DOHH2 (cell line): ENCODE measurements at regions not wholly inside any gene's neighbourhood (a gene's known extent, or its start where the extent isn't known, plus 50 kb on each side); places are given as distances from the start of the nearest gene placed in this dataset.

Experiments used
- H3F3A ChIP-seq: fragments of 200-600 bp; sonication (generic), shearing (Covaris generic); 2 replicates; pipeline ENCODE4 v1.6.0; 2016; ENCODE audit warnings: antibody characterized with exemption, mild to moderate bottlenecking; ENCODE audit not compliant: control insufficient read depth, insufficient read depth
- H3K27ac ChIP-seq: fragments of 200-600 bp; sonication (generic); 2 replicates; pipeline ENCODE4 v1.5.1; 2014; ENCODE audit warnings: low read depth, mild to moderate bottlenecking, low read length, moderate library complexity
- H3K27me3 ChIP-seq: fragments of 200-600 bp; sonication (generic); 2 replicates; pipeline ENCODE4 v1.6.1; 2014; ENCODE audit warnings: mild to moderate bottlenecking, low read length, mixed read lengths; ENCODE audit not compliant: control insufficient read depth
- H3K36me3 ChIP-seq: fragments of 200-600 bp; sonication (generic); 2 replicates; pipeline ENCODE4 v1.6.1; 2014; ENCODE audit warnings: mild to moderate bottlenecking, low read length, moderate library complexity, mixed read lengths; ENCODE audit not compliant: control insufficient read depth
- H3K4me1 ChIP-seq: fragments of 200-600 bp; sonication (generic); 2 replicates; pipeline ENCODE4 v1.6.1; 2014; ENCODE audit warnings: mild to moderate bottlenecking, low read length, mixed read lengths; ENCODE audit not compliant: control insufficient read depth
- H3K4me2 ChIP-seq: fragments of 200-600 bp; sonication (generic); 2 replicates; pipeline ENCODE4 v1.6.0; 2014; ENCODE audit warnings: mild to moderate bottlenecking, low read length, moderate library complexity
- H3K4me3 ChIP-seq: fragments of 200-600 bp; sonication (generic); 2 replicates; pipeline ENCODE4 v1.5.1; 2014; ENCODE audit warnings: mild to moderate bottlenecking, low read length, mixed read lengths
- H3K79me2 ChIP-seq: fragments of 200-600 bp; sonication (generic); 2 replicates; pipeline ENCODE4 v1.6.1; 2014; ENCODE audit warnings: mild to moderate bottlenecking, low read length, mixed read lengths; ENCODE audit not compliant: control insufficient read depth
- H3K9me2 ChIP-seq: fragments of 200-600 bp; sonication (generic); replicated peaks from 2 replicates; pipeline ENCODE4 v1.6.1; 2014; ENCODE audit warnings: mild to moderate bottlenecking, low read length, mixed read lengths; ENCODE audit not compliant: control insufficient read depth
- H3K9me3 ChIP-seq: fragments of 200-600 bp; sonication (generic); 2 replicates; pipeline ENCODE4 v1.6.1; 2014; ENCODE audit warnings: antibody characterized with exemption, low read length, mixed read lengths; ENCODE audit not compliant: control insufficient read depth, insufficient read depth
- H4K20me1 ChIP-seq: fragments of 200-600 bp; sonication (generic); 2 replicates; pipeline ENCODE4 v1.6.0; 2014; ENCODE audit warnings: low read depth, mild to moderate bottlenecking, antibody characterized with exemption, low read length, moderate library complexity; ENCODE audit not compliant: control insufficient read depth, insufficient read depth
- EZH2phosphoT487 ChIP-seq: fragments of 200-600 bp; sonication (generic); IDR thresholded peaks from 2 replicates; pipeline ENCODE4 v1.6.1; 2017; ENCODE audit warnings: borderline replicate concordance, mild to moderate bottlenecking, antibody characterized with exemption, low read length, moderate library complexity, mixed read lengths
- TF ChIP-seq, protein P1 (sequence below): fragments of 200-600 bp; sonication (generic); IDR thresholded peaks from one replicate; pipeline ENCODE4 v1.5.1; 2014; ENCODE audit warnings: antibody characterized with exemption, mild to moderate bottlenecking, low read depth, low read length; ENCODE audit not compliant: poor library complexity, severe bottlenecking

DNA sequence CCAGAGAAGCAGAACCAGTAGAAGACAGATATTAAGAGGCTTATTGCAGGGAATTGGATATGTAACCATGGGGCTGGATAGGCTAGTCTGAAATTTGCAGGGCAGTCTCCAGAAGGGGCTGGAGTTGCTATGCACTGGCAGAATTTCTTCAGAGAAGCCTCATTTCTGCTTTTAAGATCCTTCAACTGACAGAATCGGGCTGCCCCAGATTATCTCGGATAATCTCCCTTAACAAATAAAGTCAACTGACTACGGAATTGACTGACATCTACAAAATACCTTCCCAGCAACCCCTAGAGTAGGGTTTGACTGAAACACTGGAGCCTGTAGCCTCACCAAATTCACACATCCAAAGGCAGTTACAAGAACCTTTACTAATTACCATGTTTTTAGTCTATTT lies 136.4 kb downstream of the SOCS6 start:
- Histone ChIP-seq H3K79me2 (no peaks in the 10 kb centered on the region), H3F3A (no peaks in the 10 kb centered on the region), H3K4me1 (no peaks in the 10 kb centered on the region), H3K4me2 (no peak overlapping the region), H4K20me1 (no peaks in the 10 kb centered on the region), H3K36me3 (no peaks in the 10 kb centered on the region), H3K4me3 (no peak overlapping the region), H3K9me2 (no peaks in the 10 kb centered on the region), H3K27ac (no peak overlapping the region), H3K9me3 (no peaks in the 10 kb centered on the region), H3K27me3 (peaks cover 4% of the 10 kb centered on the region)
- TF ChIP-seq, protein P1, sequence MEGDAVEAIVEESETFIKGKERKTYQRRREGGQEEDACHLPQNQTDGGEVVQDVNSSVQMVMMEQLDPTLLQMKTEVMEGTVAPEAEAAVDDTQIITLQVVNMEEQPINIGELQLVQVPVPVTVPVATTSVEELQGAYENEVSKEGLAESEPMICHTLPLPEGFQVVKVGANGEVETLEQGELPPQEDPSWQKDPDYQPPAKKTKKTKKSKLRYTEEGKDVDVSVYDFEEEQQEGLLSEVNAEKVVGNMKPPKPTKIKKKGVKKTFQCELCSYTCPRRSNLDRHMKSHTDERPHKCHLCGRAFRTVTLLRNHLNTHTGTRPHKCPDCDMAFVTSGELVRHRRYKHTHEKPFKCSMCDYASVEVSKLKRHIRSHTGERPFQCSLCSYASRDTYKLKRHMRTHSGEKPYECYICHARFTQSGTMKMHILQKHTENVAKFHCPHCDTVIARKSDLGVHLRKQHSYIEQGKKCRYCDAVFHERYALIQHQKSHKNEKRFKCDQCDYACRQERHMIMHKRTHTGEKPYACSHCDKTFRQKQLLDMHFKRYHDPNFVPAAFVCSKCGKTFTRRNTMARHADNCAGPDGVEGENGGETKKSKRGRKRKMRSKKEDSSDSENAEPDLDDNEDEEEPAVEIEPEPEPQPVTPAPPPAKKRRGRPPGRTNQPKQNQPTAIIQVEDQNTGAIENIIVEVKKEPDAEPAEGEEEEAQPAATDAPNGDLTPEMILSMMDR = no peak
- no peak for TF ChIP-seq EZH2phosphoT487

DNA sequence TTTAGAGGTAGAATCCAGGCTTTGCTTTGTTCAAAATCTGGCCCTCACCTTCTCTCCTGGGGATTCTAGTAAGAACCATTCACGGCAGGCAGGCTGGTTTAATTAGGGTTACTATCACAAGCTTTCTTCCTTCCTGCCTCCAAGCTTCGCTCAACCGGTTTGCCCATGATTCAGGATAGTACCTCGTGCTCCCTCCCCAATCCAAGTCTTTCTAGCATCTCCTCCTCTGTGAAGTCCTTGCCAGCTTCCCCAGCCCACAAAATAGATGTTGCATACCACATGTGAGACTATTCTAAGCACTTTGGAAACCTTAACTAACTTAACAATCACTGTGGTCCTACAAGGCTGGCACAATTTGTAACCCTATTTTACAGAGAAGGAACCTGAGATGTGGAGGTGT lies 135.1 kb downstream of the SOCS6 start:
- Histone ChIP-seq H3K4me1 (no peaks in the 10 kb centered on the region), H3K9me3 (no peaks in the 10 kb centered on the region), H3K79me2 (no peaks in the 10 kb centered on the region), H3F3A (no peaks in the 10 kb centered on the region), H3K4me3 (no peak overlapping the region), H3K27ac (no peak overlapping the region), H3K36me3 (no peaks in the 10 kb centered on the region), H3K9me2 (no peaks in the 10 kb centered on the region), H4K20me1 (no peaks in the 10 kb centered on the region), H3K4me2 (no peak overlapping the region), H3K27me3 (peaks cover 4% of the 10 kb centered on the region)
- TF ChIP-seq EZH2phosphoT487 = no peak
- TF ChIP-seq, protein P1 = no peak

DNA sequence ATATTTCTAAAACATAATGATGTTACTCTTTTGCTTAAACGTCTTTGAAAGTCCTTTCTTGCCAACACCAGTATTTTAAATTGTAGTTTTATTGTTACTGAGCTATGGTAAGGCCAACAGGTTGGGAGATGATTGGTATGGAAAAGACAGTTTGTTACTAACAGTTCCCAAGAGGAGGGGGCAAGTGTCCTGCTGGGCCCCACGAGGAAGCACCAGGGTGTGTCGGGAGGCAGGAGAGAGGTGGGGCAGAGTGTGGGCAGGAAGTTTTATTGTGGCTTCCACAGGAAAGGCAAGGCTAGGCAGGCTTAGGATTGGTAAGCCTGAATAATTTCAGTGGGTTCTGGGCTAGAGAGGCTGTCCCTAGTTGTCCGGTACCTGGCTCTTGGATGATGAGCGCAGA lies 134.3 kb downstream of the SOCS6 start:
- Histone ChIP-seq H4K20me1 (no peaks in the 10 kb centered on the region), H3K27ac (no peak overlapping the region), H3K4me3 (no peak overlapping the region), H3K9me3 (no peaks in the 10 kb centered on the region), H3K79me2 (no peaks in the 10 kb centered on the region), H3K4me1 (no peaks in the 10 kb centered on the region), H3K4me2 (no peak overlapping the region), H3K36me3 (no peaks in the 10 kb centered on the region), H3K9me2 (no peaks in the 10 kb centered on the region), H3F3A (no peaks in the 10 kb centered on the region), H3K27me3 (peaks cover 4% of the 10 kb centered on the region)
- TF ChIP-seq, protein P1 = no peak
- no peak for TF ChIP-seq EZH2phosphoT487

DNA sequence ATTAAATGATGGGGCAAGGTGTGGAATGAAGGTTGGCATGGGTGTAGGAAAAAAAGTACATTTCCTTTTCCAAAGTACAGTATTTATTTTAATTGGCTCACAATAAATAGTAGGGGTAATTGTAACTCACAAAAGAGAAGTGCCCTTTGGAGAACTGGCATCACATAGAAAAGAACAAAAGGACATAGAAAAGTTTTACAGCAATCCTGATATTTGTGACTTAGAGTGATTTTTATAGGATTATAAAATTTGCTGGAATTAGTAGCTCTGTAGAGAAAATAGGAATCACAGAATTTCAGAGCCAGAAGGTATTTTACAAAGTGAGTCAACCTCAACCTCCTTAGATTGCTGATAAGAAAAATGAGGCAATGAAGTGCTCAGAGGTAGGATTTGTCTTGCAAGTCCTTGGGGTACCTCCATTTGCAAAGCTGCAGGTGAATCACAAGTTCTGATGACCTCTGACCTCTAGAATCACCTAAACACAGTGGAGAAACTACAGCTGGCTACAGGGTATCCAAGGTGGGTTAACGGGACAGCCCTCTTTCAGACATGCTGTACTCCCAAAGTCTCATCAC lies 133.6 kb downstream of the SOCS6 start:
- Histone ChIP-seq H3F3A (no peaks in the 10 kb centered on the region), H3K27me3 (peaks cover 4% of the 10 kb centered on the region), H3K4me2 (no peak overlapping the region), H3K4me3 (no peak overlapping the region), H3K9me3 (no peaks in the 10 kb centered on the region), H3K4me1 (no peaks in the 10 kb centered on the region), H3K79me2 (no peaks in the 10 kb centered on the region), H3K36me3 (no peaks in the 10 kb centered on the region), H3K9me2 (no peaks in the 10 kb centered on the region), H3K27ac (no peak overlapping the region), H4K20me1 (no peaks in the 10 kb centered on the region)
- TF ChIP-seq, protein P1 = no peak
- TF ChIP-seq EZH2phosphoT487 = no peak
